ENCODE measurements at regions not wholly inside any gene's neighbourhood (a gene's known extent, or its start where the extent isn't known, plus 50 kb on each side); places are given as distances from the start of the nearest gene placed in this dataset.

- H3K36me3 ChIP-seq: no peaks in the 10 kb centered on the region
- TF ChIP-seq POLR2A (IDR thresholded peaks at IDR 0.05): no peak
- TF ChIP-seq CTCF (IDR thresholded peaks at IDR 0.05 in 8 of 11, conservative IDR thresholded peaks at IDR 0.05 in 3 of 11): no peak
- no peak for TF ChIP-seq POLR2AphosphoS5 (IDR thresholded peaks at IDR 0.05)
- H3K27me3 ChIP-seq (replicated peaks in 1 of 7): no peaks in the 10 kb centered on the region
- no peaks in the 10 kb centered on the region for H3K4me1 ChIP-seq
- no peak overlapping the region for H3K4me3 ChIP-seq
- intact Hi-C loops (cut with DNase I; ENCODE audit: low total_unique reads): no loop called here
- H3K9me3 ChIP-seq: peaks cover 0 to 6% (median 0%) of the 10 kb centered on the region in 8 donors
- no peak for DNase-seq
- H3K27ac ChIP-seq: no peak overlapping the region
Measured at GRCh38 chr4:58081356-58081755, 971.2 kb upstream of the IGFBP7 start.

DNA sequence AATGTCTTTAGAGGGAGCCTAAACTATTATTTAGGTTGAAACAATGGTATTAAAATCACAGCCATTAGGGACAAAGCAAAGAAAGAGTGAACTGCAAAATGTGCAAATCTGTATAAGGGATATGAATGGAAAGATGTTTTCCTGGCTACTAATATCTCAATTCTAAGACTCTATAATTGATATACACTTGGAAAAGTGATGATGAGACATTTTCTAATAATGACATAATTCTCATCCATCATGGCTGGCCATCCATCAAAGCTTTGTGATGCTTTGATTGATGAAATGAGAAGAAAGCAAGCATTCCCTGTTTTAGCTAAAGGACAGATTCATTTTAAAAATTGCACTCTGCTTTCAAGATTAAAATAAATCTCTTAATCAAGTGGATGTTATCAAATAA is 965.5 kb upstream of the IGFBP7 start:
- no peak overlapping the region for H3K27ac ChIP-seq
- no peaks in the 10 kb centered on the region for H3K27me3 ChIP-seq (replicated peaks in 1 of 7)
- no peak for TF ChIP-seq POLR2A (IDR thresholded peaks at IDR 0.05)
- TF ChIP-seq POLR2AphosphoS5 (IDR thresholded peaks at IDR 0.05): no peak
- no peak for TF ChIP-seq CTCF (IDR thresholded peaks at IDR 0.05 in 8 of 11, conservative IDR thresholded peaks at IDR 0.05 in 3 of 11)
- H3K9me3 ChIP-seq: peaks cover 0 to 13% (median 5%) of the 10 kb centered on the region in 8 donors
- no peak overlapping the region for H3K4me3 ChIP-seq
- intact Hi-C loops (cut with DNase I; ENCODE audit: low total_unique reads): no loop called here
- no peaks in the 10 kb centered on the region for H3K36me3 ChIP-seq
- no peaks in the 10 kb centered on the region for H3K4me1 ChIP-seq
- DNase-seq: no peak

DNA sequence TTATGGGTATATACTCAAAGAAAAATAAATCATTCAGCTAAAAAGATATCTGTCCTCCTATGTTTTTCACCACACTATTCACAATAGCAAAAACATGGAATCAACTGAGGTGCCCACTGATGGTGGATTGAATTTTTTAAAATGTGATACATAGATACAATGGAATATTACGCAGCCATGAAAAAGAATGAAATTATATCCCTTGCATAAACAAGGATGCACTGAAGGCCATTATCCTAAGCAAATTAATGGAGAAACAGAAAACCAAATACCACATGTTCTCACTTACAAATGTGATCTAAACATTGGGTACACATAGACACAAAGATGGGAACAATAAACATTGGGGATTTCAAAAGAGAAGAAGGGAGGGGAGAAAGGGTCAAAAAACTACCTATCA is 964.2 kb upstream of the IGFBP7 start:
- no peak for DNase-seq
- Histone ChIP-seq H3K36me3 (no peaks in the 10 kb centered on the region), H3K27ac (no peak overlapping the region), H3K9me3 (peaks cover 0 to 13% (median 5%) of the 10 kb centered on the region in 8 donors), H3K27me3 (replicated peaks in 1 of 7) (no peaks in the 10 kb centered on the region), H3K4me3 (no peak overlapping the region), H3K4me1 (no peaks in the 10 kb centered on the region)
- TF ChIP-seq POLR2A (IDR thresholded peaks at IDR 0.05) (no peak), CTCF (IDR thresholded peaks at IDR 0.05 in 8 of 11, conservative IDR thresholded peaks at IDR 0.05 in 3 of 11) (no peak), POLR2AphosphoS5 (IDR thresholded peaks at IDR 0.05) (no peak)
- intact Hi-C loops (cut with DNase I; ENCODE audit: low total_unique reads): no loop called here
- 84 to 93% (median 90%) methylated on average over 1 of the region's 1 CpG for WGBS, 5 donors

DNA sequence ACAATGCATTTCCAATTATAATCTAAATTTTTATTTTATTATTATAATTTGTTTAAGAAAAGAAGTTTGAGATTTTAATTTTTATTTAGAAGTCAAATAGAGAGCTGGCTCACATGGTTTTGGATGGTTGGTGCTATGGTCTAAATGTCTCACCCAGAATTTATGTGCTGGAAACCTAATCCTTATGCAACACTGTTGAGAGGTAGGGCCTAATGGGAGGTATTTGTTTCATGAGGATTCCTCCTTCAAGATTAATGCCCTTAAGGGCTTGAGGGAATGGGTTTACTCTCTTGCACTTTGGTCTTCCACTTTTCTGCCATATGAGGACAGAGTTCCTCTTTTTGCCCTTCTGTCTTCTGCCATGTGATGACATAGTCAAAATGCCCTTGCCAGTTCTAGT is 960.5 kb upstream of the IGFBP7 start:
- Histone ChIP-seq H3K4me1 (no peaks in the 10 kb centered on the region), H3K36me3 (no peaks in the 10 kb centered on the region), H3K27ac (no peak overlapping the region), H3K9me3 (peaks cover 0 to 13% (median 5%) of the 10 kb centered on the region in 8 donors), H3K27me3 (replicated peaks in 1 of 7) (no peaks in the 10 kb centered on the region), H3K4me3 (no peak overlapping the region)
- TF ChIP-seq CTCF (IDR thresholded peaks at IDR 0.05 in 8 of 11, conservative IDR thresholded peaks at IDR 0.05 in 3 of 11) (no peak), POLR2A (IDR thresholded peaks at IDR 0.05) (no peak), POLR2AphosphoS5 (IDR thresholded peaks at IDR 0.05) (no peak)
- DNase-seq: no peak
- intact Hi-C loops (cut with DNase I; ENCODE audit: low total_unique reads): no loop called here

Data from spleen (tissue), 11 donors.